GM23338 (cell line): ENCODE measurements at regions not wholly inside any gene's neighbourhood (a gene's known extent, or its start where the extent isn't known, plus 50 kb on each side); places are given as distances from the start of the nearest gene placed in this dataset.
A peak's percentile ranks its signal among the peaks of the same experiment; 100 is the strongest.

Source experiments
- ATAC-seq: fragments of 200-7000 bp; cut with Tn5 transposase; 3 replicates; pipeline ENCODE4 v1.9.1; 2020
- DNase-seq: peaks from one replicate; pipeline ENCODE4 v3.0.0-alpha.2; 2015; ENCODE audit warnings: low spot score
- H2AFZ ChIP-seq: fragments of 200-600 bp; sonication (generic); 2 replicates; pipeline ENCODE4 v1.8.0; 2016; ENCODE audit warnings: antibody characterized with exemption, mild to moderate bottlenecking, moderate library complexity
- H3F3A ChIP-seq: fragments of 200-600 bp; sonication (generic); replicated peaks from 2 replicates; pipeline ENCODE4 v1.8.0; 2017; ENCODE audit warnings: antibody characterized with exemption, mixed run types, low read depth
- H3K27ac ChIP-seq: fragments of 200-600 bp; sonication (generic); 2 replicates; pipeline ENCODE4 v1.6.1; 2016; ENCODE audit warnings: low read depth
- H3K27me3 ChIP-seq: fragments of 200-600 bp; sonication (generic); 2 replicates; pipeline ENCODE4 v1.8.0; 2016; ENCODE audit warnings: mild to moderate bottlenecking, mixed run types, moderate library complexity; ENCODE audit not compliant: insufficient read depth
- H3K36me3 ChIP-seq: fragments of 200-600 bp; sonication (generic); 2 replicates; pipeline ENCODE4 v1.8.0; 2016; ENCODE audit warnings: mild to moderate bottlenecking; ENCODE audit not compliant: insufficient read depth
- H3K4me1 ChIP-seq: fragments of 200-600 bp; sonication (generic); 2 replicates; pipeline ENCODE4 v1.8.0; 2016; ENCODE audit warnings: mild to moderate bottlenecking, moderate library complexity; ENCODE audit not compliant: insufficient read depth
- H3K4me2 ChIP-seq: fragments of 200-600 bp; sonication (generic); 2 replicates; pipeline ENCODE4 v1.7.1; 2017; ENCODE audit warnings: mixed run types
- H3K4me3 ChIP-seq: fragments of 200-600 bp; sonication (generic); 2 replicates; pipeline ENCODE4 v1.6.1; 2016; ENCODE audit warnings: mixed run types
- H3K79me2 ChIP-seq: fragments of 200-600 bp; sonication (generic); replicated peaks from 2 replicates; pipeline ENCODE4 v1.8.0; 2017; ENCODE audit warnings: mild to moderate bottlenecking; ENCODE audit not compliant: insufficient read depth
- H3K9me2 ChIP-seq: fragments of 200-600 bp; sonication (generic); 2 replicates; pipeline ENCODE4 v1.8.0; 2017; ENCODE audit not compliant: insufficient read depth
- H4K20me1 ChIP-seq: fragments of 200-600 bp; sonication (generic); replicated peaks from 2 replicates; pipeline ENCODE4 v1.8.0; 2017; ENCODE audit warnings: mild to moderate bottlenecking; ENCODE audit not compliant: insufficient read depth
- H3K27ac Mint-ChIP-seq: 2 replicates; pipeline ENCODE4 v1.8.0; 2020; ENCODE audit warnings: inconsistent platforms, mild to moderate bottlenecking, moderate library complexity, mixed read lengths
- H3K27me3 Mint-ChIP-seq: 3 replicates; pipeline ENCODE4 v1.8.0; 2022; ENCODE audit warnings: low read depth, mild to moderate bottlenecking, moderate library complexity, mixed read lengths, inconsistent platforms; ENCODE audit not compliant: insufficient read depth, poor library complexity
- H3K36me3 Mint-ChIP-seq: 3 replicates; pipeline ENCODE4 v1.8.0; 2021; ENCODE audit warnings: low read depth, mild to moderate bottlenecking, inconsistent platforms, moderate library complexity, mixed read lengths
- H3K4me1 Mint-ChIP-seq: 3 replicates; pipeline ENCODE4 v1.8.0; 2020; ENCODE audit warnings: mild to moderate bottlenecking, inconsistent platforms, mixed read lengths
- H3K4me3 Mint-ChIP-seq: 3 replicates; pipeline ENCODE4 v1.8.0; 2021; ENCODE audit warnings: moderate library complexity, mild to moderate bottlenecking, inconsistent platforms, mixed read lengths
- H3K9me3 Mint-ChIP-seq: 3 replicates; pipeline ENCODE4 v1.8.0; 2020; ENCODE audit warnings: moderate library complexity, mild to moderate bottlenecking, inconsistent platforms, mixed read lengths
- CREB1 ChIP-seq: fragments of 250-450 bp; sonication (Bioruptor Pico); IDR thresholded peaks from 2 replicates; pipeline ENCODE4 v1.5.0; 2020; ENCODE audit warnings: low read depth, mild to moderate bottlenecking, moderate library complexity
- CTCF ChIP-seq, 2 experiments: fragments of 200-600 bp in 1 of 2; sonication (generic) in 1 of 2; conservative IDR thresholded peaks; 2 replicates each; pipeline versions ENCODE4 v1.5.1 to v1.6.1; 2016 to 2017; ENCODE audit warnings: antibody characterized with exemption in 2 of 2, low read depth in 2 of 2, mild to moderate bottlenecking in 2 of 2, moderate library complexity in 1 of 2
- ETS1 ChIP-seq: IDR thresholded peaks from 2 replicates; pipeline ENCODE4 v1.6.1; 2016; ENCODE audit warnings: antibody characterized with exemption
- EZH2 ChIP-seq: fragments of 200-600 bp; sonication (generic); IDR thresholded peaks from one replicate; pipeline ENCODE4 v1.8.0; 2017; ENCODE audit warnings: antibody characterized with exemption, mild to moderate bottlenecking, low read depth; ENCODE audit not compliant: unreplicated experiment
- EZH2phosphoT487 ChIP-seq: fragments of 200-600 bp; sonication (generic); IDR thresholded peaks from one replicate; pipeline ENCODE4 v1.8.1; 2018; ENCODE audit warnings: antibody characterized with exemption; ENCODE audit not compliant: unreplicated experiment
- JUNB ChIP-seq: IDR thresholded peaks from one replicate; pipeline ENCODE4 v1.6.1; 2016; ENCODE audit warnings: antibody characterized with exemption; ENCODE audit not compliant: unreplicated experiment
- NANOG ChIP-seq: IDR thresholded peaks from 2 replicates; pipeline ENCODE4 v1.6.1; 2016; ENCODE audit warnings: antibody characterized with exemption, borderline replicate concordance
- POLR2AphosphoS5 ChIP-seq: IDR thresholded peaks from 2 replicates; pipeline ENCODE4 v1.6.1; 2016; ENCODE audit warnings: antibody characterized with exemption, low read depth
- STAT1 ChIP-seq: IDR thresholded peaks from one replicate; pipeline ENCODE4 v1.6.1; 2016; ENCODE audit warnings: antibody characterized with exemption; ENCODE audit not compliant: unreplicated experiment
- ZNF114 ChIP-seq: fragments of 250-450 bp; sonication (Bioruptor Pico); IDR thresholded peaks from 2 replicates; pipeline ENCODE4 v1.5.0; 2020; ENCODE audit warnings: mild to moderate bottlenecking, moderate library complexity
- ZNF331 ChIP-seq: fragments of 250-450 bp; sonication (Bioruptor Pico); IDR thresholded peaks from 2 replicates; pipeline ENCODE4 v1.5.0; 2020; ENCODE audit warnings: low read depth, mild to moderate bottlenecking, moderate library complexity
- ZNF462 ChIP-seq: fragments of 250-450 bp; sonication (Bioruptor Pico); IDR thresholded peaks from 2 replicates; pipeline ENCODE4 v1.5.0; 2020; ENCODE audit warnings: mild to moderate bottlenecking, moderate library complexity
- TF ChIP-seq, protein P1 (sequence below): IDR thresholded peaks from one replicate; pipeline ENCODE4 v1.6.1; 2018; ENCODE audit warnings: antibody characterized with exemption; ENCODE audit not compliant: unreplicated experiment

- H3K79me2 ChIP-seq: no peaks in the 10 kb centered on the region
- Mint-ChIP-seq H3K9me3 (no peaks in the 10 kb centered on the region), H3K4me1 (no peaks in the 10 kb centered on the region), H3K4me3 (no peak overlapping the region), H3K36me3 (no peaks in the 10 kb centered on the region), H3K27me3 (peaks cover 3% of the 10 kb centered on the region), H3K27ac (no peak overlapping the region)
- H2AFZ ChIP-seq: peak overlapping the region; percentile 84; the same call in 1 of the 2 replicates
- no peak overlapping the region for H3K4me3 ChIP-seq
- H3K4me2 ChIP-seq: no peak overlapping the region
- H3K9me2 ChIP-seq: peaks cover 15% of the 10 kb centered on the region
- H3K36me3 ChIP-seq: no peaks in the 10 kb centered on the region
- no peaks in the 10 kb centered on the region for H3K4me1 ChIP-seq
- H3F3A ChIP-seq: no peaks in the 10 kb centered on the region
- ATAC-seq (no peak; the same call in 2 of the 3 replicates), DNase-seq (no peak)
- no peak overlapping the region for H3K27ac ChIP-seq
- TF ChIP-seq ZNF331 (CRISPR knock-in tag) (no peak), CTCF (conservative IDR thresholded peaks at IDR 0.05; ENCODE audit: low read depth in 2 of 2) (no peak), POLR2AphosphoS5 (no peak), EZH2phosphoT487 (no peak), ZNF114 (CRISPR knock-in tag) (no peak), STAT1 (no peak), CREB1 (CRISPR knock-in tag) (no peak), ETS1 (no peak), NANOG (no peak), JUNB (no peak), EZH2 (no peak), ZNF462 (no peak)
- TF ChIP-seq, protein P1, sequence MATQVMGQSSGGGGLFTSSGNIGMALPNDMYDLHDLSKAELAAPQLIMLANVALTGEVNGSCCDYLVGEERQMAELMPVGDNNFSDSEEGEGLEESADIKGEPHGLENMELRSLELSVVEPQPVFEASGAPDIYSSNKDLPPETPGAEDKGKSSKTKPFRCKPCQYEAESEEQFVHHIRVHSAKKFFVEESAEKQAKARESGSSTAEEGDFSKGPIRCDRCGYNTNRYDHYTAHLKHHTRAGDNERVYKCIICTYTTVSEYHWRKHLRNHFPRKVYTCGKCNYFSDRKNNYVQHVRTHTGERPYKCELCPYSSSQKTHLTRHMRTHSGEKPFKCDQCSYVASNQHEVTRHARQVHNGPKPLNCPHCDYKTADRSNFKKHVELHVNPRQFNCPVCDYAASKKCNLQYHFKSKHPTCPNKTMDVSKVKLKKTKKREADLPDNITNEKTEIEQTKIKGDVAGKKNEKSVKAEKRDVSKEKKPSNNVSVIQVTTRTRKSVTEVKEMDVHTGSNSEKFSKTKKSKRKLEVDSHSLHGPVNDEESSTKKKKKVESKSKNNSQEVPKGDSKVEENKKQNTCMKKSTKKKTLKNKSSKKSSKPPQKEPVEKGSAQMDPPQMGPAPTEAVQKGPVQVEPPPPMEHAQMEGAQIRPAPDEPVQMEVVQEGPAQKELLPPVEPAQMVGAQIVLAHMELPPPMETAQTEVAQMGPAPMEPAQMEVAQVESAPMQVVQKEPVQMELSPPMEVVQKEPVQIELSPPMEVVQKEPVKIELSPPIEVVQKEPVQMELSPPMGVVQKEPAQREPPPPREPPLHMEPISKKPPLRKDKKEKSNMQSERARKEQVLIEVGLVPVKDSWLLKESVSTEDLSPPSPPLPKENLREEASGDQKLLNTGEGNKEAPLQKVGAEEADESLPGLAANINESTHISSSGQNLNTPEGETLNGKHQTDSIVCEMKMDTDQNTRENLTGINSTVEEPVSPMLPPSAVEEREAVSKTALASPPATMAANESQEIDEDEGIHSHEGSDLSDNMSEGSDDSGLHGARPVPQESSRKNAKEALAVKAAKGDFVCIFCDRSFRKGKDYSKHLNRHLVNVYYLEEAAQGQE: no peak
- H3K27me3 ChIP-seq: no peaks in the 10 kb centered on the region
- no peaks in the 10 kb centered on the region for H4K20me1 ChIP-seq
Observed at GRCh38 chr3:40652072-40652471, 127.3 kb downstream of the ZNF621 start.
